Stimulated activated CD4-positive, alpha-beta T cell treated with anti-CD3 and anti-CD28 coated beads, Interleukin-15, amount 100 ng/mL, for 24 hours (primary cell): ENCODE measurements at regions not wholly inside any gene's neighbourhood (a gene's known extent, or its start where the extent isn't known, plus 50 kb on each side); places are given as distances from the start of the nearest gene placed in this dataset.
"Not testable (repeated sequence)": the region's sequence is repeated elsewhere in the genome, so short reads cannot be mapped to it uniquely, and the experiment has no call there.

Experiments
- DNase-seq: peaks from one replicate; pipeline ENCODE4 v3.0.0-alpha.2; 2020

GRCh38 chr17:71519285-71519684 lies 601.5 kb upstream of the SOX9 start:
- DNase-seq, result no peak

GRCh38 chr17:71521724-71522123 lies 599.1 kb upstream of the SOX9 start:
- no peak for DNase-seq

GRCh38 chr17:71522383-71522782 lies 598.4 kb upstream of the SOX9 start:
- DNase-seq, result no peak

GRCh38 chr17:71527311-71527710 lies 593.5 kb upstream of the SOX9 start:
- DNase-seq, result no peak

GRCh38 chr17:71528210-71528609 lies 592.6 kb upstream of the SOX9 start:
- no peak for DNase-seq

GRCh38 chr17:71530248-71530647 lies 590.6 kb upstream of the SOX9 start:
- no peak for DNase-seq

- DNase-seq, result no peak
Observed at GRCh38 chr17:71535321-71535720, 585.5 kb upstream of the SOX9 start.

- no peak for DNase-seq
Observed at GRCh38 chr17:71546419-71546818, 574.4 kb upstream of the SOX9 start.

- DNase-seq, result no peak
Observed at GRCh38 chr17:71547904-71548303, 572.9 kb upstream of the SOX9 start.

GRCh38 chr17:71548540-71549190 lies 572.2 kb upstream of the SOX9 start:
- DNase-seq, result no peak

GRCh38 chr17:71550675-71551074 lies 570.1 kb upstream of the SOX9 start:
- DNase-seq, result no peak

GRCh38 chr17:71553381-71553780 lies 567.4 kb upstream of the SOX9 start:
- DNase-seq, result no peak

GRCh38 chr17:71558901-71559300 lies 561.9 kb upstream of the SOX9 start:
- DNase-seq, result no peak

- DNase-seq, result no peak
Observed at GRCh38 chr17:71572343-71572742, 548.5 kb upstream of the SOX9 start.

- DNase-seq, result no peak
Observed at GRCh38 chr17:71578446-71578845, 542.4 kb upstream of the SOX9 start.

- DNase-seq, result no peak
Observed at GRCh38 chr17:71580220-71580619, 540.6 kb upstream of the SOX9 start.

GRCh38 chr17:71585540-71585939 lies 535.3 kb upstream of the SOX9 start:
- DNase-seq, result no peak

GRCh38 chr17:71592431-71592830 lies 528.4 kb upstream of the SOX9 start:
- no peak for DNase-seq

GRCh38 chr17:71593078-71593477 lies 527.7 kb upstream of the SOX9 start:
- DNase-seq, result no peak

- not testable (repeated sequence) for DNase-seq
Observed at GRCh38 chr17:71599583-71599982, 521.2 kb upstream of the SOX9 start.

GRCh38 chr17:71600137-71600789 lies 520.6 kb upstream of the SOX9 start:
- DNase-seq, result no peak

GRCh38 chr17:71601894-71602504 lies 518.8 kb upstream of the SOX9 start:
- no peak for DNase-seq

GRCh38 chr17:71613996-71614395 lies 506.8 kb upstream of the SOX9 start:
- no peak for DNase-seq

GRCh38 chr17:71615820-71616219 lies 505.0 kb upstream of the SOX9 start:
- DNase-seq, result no peak

- DNase-seq, result not testable (repeated sequence)
Observed at GRCh38 chr17:71617767-71618166, 503.1 kb upstream of the SOX9 start.
